ENCODE measurements at regions not wholly inside any gene's neighbourhood (a gene's known extent, or its start where the extent isn't known, plus 50 kb on each side); places are given as distances from the start of the nearest gene placed in this dataset.
"Not testable (repeated sequence)": the region's sequence is repeated elsewhere in the genome, so short reads cannot be mapped to it uniquely, and the experiment has no call there.

GRCh38 chr1:188117436-188117835, 1288.7 kb downstream of the PLA2G4A start:
- no peak for DNase-seq

- DNase-seq: no peak
Measured at GRCh38 chr1:188122646-188123045, 1293.9 kb downstream of the PLA2G4A start.

- DNase-seq: no peak
Measured at GRCh38 chr1:188127507-188127906, 1298.8 kb downstream of the PLA2G4A start.

DNA sequence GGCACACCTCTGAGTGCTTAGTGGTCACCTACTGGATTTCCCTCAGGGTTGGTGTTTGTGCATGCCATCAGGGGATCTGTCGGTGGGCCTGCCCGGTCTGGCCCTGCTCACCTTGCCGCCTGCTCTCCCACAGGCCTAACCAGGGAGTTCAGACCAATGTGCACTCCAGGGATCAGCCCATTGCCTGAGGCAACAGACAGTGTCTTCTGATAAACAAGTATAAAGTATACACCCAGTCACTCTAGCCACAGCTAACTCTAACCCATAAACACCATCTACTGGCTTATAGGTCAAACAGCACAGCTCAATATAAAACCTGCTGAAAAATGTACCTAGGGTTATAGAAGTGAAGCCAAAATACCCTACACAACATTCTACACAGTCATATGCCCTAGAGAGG, 1300.0 kb downstream of the PLA2G4A start:
- DNase-seq: peak; percentile 1

DNA sequence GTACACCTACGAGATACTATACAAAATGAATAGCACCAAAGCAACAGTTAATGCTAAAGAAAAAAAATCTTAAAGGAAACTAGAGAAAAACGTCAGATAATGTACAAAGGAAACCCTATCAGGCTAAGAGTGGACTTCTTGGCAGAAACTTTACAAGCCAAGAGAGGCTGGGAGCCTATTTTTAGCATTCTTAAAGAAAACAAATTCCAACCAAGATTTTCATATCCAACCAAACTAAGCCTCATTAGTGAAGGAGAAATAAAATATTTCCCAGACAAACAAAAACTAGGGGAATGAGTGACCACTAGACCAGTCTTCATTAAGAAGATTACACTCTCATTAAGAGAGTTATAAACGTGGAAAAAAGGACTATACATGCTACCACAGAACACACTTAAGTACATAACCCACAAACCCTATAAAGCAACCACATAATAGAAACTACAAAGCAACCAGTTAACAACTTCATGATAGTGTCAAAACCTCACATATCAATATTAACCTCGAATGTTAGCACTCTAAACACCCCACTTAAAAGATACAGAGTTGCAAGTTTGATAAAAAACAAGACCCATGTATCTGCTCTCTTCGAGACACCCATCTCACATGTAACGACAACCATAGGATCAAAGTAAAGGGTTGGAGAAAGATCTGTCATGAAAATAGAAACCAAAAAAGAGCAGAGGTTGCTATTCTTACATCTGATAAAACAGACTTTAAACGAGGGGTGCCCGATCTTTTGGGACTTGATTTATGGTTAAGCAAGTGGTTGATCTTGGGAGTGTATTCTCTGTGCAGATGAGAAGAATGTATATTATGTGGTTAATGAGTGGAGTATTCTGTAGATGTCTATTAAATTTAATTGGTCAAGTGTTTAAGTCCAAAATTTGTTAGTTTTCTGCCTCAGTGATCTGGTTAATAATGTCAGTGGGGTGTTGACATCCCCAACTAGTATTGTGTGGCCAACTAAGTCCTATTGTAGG, 1301.4 kb downstream of the PLA2G4A start:
- DNase-seq: no peak

DNA sequence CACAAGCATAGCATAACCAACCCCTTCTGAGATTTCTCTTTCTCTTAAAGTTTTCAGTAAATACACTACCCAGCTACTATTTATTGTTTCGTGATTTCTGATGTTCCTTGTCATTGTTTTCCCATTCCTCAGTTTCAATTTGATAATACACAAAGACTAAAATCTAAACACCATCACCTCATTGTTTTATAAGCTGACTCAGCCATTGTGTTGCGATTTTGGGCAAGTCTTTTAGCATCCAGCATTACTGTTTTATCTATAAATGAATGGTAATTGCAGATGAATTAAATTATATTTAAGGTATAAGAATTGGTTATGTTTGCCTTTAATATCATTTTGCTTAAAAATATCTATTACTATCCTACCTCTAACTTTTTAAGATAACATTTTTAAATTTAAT, 1308.5 kb downstream of the PLA2G4A start:
- no peak for DNase-seq

DNA sequence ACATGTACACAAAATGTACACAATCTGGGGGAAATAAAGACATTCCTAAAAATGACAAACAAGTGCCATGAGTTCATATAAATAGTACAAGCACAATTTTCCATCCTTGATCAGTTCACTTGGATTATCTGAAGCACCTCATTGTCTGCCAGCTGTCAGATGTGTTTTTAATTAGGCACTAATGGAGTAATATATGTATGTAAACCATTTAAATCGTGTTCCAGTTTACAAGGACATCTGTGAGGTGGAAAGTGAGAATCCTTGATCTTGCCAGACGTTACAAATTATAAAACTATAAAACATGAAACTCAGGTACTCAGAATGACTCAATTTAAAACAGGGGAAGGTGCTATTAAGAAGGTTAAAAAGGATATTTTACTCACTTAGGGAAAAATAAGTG, 1312.2 kb downstream of the PLA2G4A start:
- DNase-seq: no peak

DNA sequence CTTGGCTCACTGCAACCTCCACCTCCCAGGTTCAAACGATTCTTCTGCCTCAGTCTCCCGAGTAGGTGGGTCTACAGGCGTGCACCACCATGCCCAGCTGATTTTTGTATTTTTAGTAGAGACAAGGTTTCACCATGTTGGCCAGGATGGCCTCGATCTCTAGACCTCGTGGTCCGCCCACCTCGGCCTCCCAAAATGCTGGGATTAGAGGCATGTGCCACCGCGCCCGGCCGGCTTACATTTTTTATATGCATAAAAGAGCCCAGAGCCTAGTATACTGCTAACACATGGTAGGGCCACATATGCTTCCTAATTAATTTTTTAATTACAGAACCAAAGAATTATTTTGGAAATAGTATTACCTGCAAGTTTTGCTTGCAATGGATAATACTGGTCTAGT, 1325.4 kb downstream of the PLA2G4A start:
- DNase-seq: no peak

GRCh38 chr1:188154761-188155160, 1326.0 kb downstream of the PLA2G4A start:
- no peak for DNase-seq

- no peak for DNase-seq
Measured at GRCh38 chr1:188155261-188155660, 1326.5 kb downstream of the PLA2G4A start.

- no peak for DNase-seq
Measured at GRCh38 chr1:188164459-188164858, 1335.7 kb downstream of the PLA2G4A start.

- DNase-seq: no peak
Measured at GRCh38 chr1:188166654-188167053, 1337.9 kb downstream of the PLA2G4A start.

GRCh38 chr1:188169971-188170370, 1341.2 kb downstream of the PLA2G4A start:
- no peak for DNase-seq

- no peak for DNase-seq
Measured at GRCh38 chr1:188170411-188170810, 1341.7 kb downstream of the PLA2G4A start.

GRCh38 chr1:188170935-188171334, 1342.2 kb downstream of the PLA2G4A start:
- DNase-seq: no peak

GRCh38 chr1:188182063-188182462, 1353.3 kb downstream of the PLA2G4A start:
- DNase-seq: not testable (repeated sequence)

- DNase-seq: no peak
Measured at GRCh38 chr1:188188317-188188716, 1359.6 kb downstream of the PLA2G4A start.

DNA sequence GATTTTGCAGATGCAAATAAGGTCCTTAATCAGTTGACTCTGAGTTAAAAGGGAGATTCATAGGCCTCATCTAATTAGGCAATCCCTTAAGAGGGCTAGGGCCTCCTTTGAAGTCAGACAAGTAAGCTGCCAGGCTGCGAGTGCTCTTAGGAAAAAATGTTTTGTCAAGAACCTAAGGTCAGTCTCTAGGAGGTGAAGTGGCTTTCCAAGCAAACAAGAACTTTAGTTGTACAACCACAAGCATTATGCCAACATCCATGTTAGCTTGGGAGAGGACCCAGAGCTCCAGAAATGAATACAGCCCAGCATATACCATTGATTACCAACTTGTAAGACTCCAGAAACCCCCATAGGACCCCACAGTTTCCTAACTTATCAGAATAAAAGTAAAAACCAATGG, 1366.2 kb downstream of the PLA2G4A start:
- no peak for DNase-seq

DNA sequence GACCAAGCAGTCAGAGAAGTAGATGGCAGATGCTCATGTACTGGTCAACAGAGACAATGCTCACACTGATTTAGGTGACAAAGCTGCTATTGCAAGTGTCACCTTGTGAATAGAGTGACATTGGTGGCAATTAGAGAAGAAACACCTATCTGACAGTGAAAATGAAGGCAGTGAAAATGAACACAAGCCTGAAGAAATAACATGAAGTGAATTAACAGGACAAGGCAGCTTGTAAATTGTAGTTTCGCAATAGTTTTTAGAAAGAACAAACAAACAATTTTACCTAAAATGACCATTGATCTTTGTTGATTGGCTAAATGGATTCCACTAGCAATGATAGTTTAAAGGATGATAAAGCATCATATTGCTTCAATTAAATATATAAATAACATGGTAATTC, 1389.5 kb downstream of the PLA2G4A start:
- DNase-seq: no peak

DNA sequence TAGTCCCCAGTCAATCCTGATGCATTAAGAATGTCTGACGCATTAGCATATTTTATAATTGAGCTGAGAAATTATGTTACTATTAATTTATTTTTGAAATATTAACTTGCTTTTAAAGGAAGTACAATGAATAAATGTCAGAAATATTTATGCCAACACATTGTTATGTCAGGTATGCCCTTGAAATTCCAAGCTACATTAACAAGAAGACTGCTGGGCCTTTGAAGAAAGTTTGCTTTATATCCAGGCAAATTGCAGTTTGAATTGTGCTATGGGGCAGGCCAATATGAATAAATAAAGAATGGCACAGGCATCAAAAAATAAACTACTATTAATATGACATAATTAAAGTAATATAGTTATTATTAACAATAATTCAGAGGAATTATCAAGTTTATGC, 1391.3 kb downstream of the PLA2G4A start:
- no peak for DNase-seq

DNA sequence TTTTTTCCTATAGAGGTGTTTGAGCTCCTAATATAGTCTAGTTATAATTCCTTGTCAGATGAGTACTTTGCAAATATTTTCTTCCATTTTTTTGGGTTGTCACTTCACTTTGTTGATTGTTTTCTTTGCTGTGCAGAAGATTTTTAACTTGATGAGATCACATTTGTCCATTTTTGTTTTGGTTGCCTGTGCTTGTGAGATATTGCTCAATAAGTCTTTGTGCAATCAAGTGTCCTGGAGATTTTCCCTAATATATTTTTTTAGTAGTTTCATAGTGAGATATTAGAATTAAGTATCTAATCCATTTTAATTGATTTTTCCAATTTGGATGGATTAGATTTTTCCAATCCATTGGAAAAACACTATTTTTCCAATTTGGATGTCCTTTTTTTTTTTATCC, 1395.5 kb downstream of the PLA2G4A start:
- no peak for DNase-seq

- DNase-seq: no peak
Measured at GRCh38 chr1:188225975-188226374, 1397.2 kb downstream of the PLA2G4A start.

DNA sequence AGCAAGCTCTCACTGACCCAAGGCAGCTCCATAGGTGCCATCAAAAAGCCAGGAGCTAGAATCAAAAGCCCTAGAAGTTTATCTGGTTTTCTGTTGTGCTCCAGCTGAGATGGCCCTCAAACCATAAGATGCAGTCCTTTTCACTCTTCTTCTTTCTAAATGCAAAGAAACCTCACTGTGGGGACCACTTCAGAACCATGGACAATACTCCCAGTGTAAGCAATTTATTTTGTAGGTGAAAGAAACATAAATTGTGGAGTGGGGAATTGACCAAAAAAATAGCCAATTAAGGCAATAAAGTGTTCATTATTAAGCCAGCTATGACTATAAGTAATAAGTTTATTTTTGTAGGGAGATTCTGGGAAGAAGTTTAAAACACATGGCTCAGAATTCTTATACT, 1399.9 kb downstream of the PLA2G4A start:
- no peak for DNase-seq

DNA sequence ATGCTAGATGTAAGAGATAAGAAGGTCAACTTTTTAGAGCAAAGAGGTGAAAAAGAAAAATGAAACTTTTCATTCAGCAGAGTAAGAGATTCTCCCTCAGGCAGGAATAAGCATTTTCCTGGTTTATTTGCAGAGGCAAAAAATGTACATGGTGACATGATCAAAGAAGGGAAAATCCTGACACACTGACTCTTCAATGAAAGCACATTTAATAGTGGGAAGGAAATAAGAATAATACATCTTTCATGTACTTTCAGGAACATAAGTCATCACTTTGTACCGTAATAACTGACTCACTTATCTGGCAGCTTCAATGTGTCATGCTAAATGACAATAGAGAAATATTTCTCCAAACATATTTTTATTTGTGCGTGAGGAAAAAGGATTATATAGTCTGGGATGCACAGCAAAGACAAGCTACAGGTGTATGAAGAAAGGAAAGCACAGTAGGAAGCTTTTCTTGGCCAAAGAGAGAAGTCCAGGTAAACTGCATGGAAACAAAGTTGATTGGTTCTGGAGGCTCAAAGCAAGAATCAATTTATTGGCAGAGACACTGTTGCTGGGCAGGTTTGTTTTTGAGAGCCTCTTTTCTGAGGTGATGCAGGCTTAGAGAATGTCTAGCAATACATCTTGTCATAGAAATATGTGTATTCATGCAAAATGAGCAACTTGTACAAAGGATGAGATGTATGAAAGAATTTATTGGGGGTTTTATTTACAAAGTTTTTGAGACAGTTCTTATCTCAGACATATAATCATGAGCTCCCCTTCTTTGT, 1409.0 kb downstream of the PLA2G4A start:
- DNase-seq: peak; percentile 39
